ENCODE measurements at regions not wholly inside any gene's neighbourhood (a gene's known extent, or its start where the extent isn't known, plus 50 kb on each side); places are given as distances from the start of the nearest gene placed in this dataset.

DNA sequence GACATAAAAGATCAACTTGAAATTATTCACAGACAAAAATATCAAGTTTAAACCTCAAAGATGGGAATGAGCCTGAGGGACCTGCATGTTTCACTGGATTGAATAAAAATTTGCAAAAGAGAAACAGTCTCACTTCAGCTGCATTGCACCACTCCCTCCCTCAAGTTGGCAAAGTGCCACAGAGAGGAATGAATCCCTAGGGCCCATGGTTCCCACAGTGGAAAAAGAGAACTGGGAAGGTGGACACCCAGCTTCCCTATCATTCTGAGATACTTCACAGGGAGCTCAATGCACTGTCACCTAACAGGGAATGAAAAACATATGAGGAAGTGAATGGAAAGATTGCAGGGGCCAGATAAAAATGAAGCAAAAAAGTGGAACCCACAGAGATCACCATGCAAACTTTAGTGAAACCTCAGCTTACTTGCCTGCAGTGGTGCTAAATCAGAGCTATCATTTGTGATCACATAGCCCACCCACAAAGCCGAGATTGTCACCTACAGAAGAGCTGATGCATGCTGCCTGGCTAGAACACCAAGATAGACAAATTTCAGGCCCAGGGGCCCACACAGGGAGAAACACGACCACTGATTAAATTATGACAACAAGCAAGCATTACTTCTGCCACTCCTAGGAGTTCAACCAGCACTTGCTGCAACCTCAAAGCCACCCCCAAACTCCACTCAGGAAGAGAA lies 911.3 kb downstream of the LRFN5 start:
- TF ChIP-seq EZH2phosphoT487 (IDR thresholded peaks at IDR 0.05; ENCODE audit: unreplicated experiment) (no peak), ZNF331 (CRISPR knock-in tag; IDR thresholded peaks at IDR 0.05; ENCODE audit: low read depth) (no peak)
- TF ChIP-seq, protein P1, sequence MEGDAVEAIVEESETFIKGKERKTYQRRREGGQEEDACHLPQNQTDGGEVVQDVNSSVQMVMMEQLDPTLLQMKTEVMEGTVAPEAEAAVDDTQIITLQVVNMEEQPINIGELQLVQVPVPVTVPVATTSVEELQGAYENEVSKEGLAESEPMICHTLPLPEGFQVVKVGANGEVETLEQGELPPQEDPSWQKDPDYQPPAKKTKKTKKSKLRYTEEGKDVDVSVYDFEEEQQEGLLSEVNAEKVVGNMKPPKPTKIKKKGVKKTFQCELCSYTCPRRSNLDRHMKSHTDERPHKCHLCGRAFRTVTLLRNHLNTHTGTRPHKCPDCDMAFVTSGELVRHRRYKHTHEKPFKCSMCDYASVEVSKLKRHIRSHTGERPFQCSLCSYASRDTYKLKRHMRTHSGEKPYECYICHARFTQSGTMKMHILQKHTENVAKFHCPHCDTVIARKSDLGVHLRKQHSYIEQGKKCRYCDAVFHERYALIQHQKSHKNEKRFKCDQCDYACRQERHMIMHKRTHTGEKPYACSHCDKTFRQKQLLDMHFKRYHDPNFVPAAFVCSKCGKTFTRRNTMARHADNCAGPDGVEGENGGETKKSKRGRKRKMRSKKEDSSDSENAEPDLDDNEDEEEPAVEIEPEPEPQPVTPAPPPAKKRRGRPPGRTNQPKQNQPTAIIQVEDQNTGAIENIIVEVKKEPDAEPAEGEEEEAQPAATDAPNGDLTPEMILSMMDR (conservative IDR thresholded peaks at IDR 0.05; ENCODE audit: low read depth in 2 of 2) = no peak

Measured in GM23338 (cell line).